IPS-18c (cell line): ENCODE measurements at regions not wholly inside any gene's neighbourhood (a gene's known extent, or its start where the extent isn't known, plus 50 kb on each side); places are given as distances from the start of the nearest gene placed in this dataset.
"Not testable (repeated sequence)": the region's sequence is repeated elsewhere in the genome, so short reads cannot be mapped to it uniquely, and the experiment has no call there.

ENCODE experiments used
- H3K4me3 ChIP-seq: 2 replicates; pipeline ENCODE4 v1.7.0; 2013; ENCODE audit warnings: low read depth, mild to moderate bottlenecking, low read length, moderate library complexity; ENCODE audit not compliant: insufficient read depth
- H3K9me3 ChIP-seq: one replicate; pipeline ENCODE4 v1.6.1; 2013; ENCODE audit warnings: mild to moderate bottlenecking, low read length, moderate library complexity; ENCODE audit not compliant: control insufficient read depth, insufficient read depth

GRCh38 chr3:191884132-191884531 lies 423.2 kb downstream of the PYDC2 start:
- Histone ChIP-seq H3K9me3 (no peaks in the 10 kb centered on the region), H3K4me3 (no peak overlapping the region)

GRCh38 chr3:191889106-191889505 lies 428.1 kb downstream of the PYDC2 start:
- H3K9me3 ChIP-seq, result no peaks in the 10 kb centered on the region

DNA sequence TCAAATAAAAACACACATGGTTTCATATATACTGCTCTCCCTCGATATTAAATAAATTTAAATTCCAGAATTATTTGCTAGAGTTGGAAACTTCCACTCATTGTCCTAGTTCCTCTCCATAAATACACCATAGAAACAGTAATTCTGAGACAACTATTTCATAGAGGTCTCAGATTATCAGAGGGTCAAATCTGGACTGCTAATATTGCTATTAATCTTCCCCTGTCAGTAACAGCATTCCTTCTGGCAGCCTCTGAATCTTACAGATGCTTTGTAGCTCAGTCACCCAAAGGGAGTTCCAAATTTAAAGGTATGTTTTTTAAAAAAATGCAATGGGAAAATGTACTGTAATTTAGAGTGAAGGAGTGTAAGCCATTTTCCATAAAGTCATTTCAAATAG lies 428.8 kb downstream of the PYDC2 start:
- no peaks in the 10 kb centered on the region for H3K9me3 ChIP-seq
- H3K4me3 ChIP-seq, result no peak overlapping the region

More at GRCh38 chr3:191889106-191889505, 428.1 kb downstream of the PYDC2 start:
- H3K4me3 ChIP-seq, result no peak overlapping the region

- H3K4me3 ChIP-seq, result no peak overlapping the region
- peaks cover 2% of the 10 kb centered on the region for H3K9me3 ChIP-seq
Observed at GRCh38 chr3:191894406-191894805, 433.4 kb downstream of the PYDC2 start.

- Histone ChIP-seq H3K4me3 (no peak overlapping the region), H3K9me3 (peaks cover 2% of the 10 kb centered on the region)
Observed at GRCh38 chr3:191901741-191902140, 440.8 kb downstream of the PYDC2 start.

DNA sequence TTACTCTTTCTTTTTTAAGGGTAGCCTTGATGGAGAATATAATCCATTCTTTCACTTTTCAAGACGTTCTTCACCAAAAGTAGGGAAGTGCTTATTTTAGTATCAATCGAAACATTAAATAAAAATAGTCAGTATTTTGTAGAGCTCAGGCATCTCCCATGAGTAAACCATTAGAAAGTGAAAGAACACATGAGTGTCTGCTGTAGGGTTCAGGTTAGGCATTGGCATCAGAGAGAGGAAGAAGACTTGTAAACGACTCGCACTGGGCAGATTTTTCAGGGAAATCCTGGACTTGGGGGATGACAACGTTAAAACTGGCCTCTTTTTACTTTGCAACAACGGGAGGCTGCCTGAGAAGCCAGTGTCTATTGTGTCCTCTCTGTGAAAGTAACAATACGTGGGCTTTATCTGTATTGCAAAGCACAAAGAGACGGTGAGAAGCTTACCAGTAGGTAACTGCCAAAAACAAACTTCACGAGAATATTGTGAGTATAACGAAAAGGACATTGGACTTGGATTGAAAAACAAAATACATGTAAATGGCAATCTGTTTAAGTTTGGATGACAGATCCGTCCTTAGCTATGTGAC lies 451.7 kb downstream of the PYDC2 start:
- Histone ChIP-seq H3K9me3 (peaks cover 2% of the 10 kb centered on the region), H3K4me3 (no peak overlapping the region)

GRCh38 chr3:191915712-191916111 lies 454.7 kb downstream of the PYDC2 start:
- peaks cover 2% of the 10 kb centered on the region for H3K9me3 ChIP-seq
- no peak overlapping the region for H3K4me3 ChIP-seq

DNA sequence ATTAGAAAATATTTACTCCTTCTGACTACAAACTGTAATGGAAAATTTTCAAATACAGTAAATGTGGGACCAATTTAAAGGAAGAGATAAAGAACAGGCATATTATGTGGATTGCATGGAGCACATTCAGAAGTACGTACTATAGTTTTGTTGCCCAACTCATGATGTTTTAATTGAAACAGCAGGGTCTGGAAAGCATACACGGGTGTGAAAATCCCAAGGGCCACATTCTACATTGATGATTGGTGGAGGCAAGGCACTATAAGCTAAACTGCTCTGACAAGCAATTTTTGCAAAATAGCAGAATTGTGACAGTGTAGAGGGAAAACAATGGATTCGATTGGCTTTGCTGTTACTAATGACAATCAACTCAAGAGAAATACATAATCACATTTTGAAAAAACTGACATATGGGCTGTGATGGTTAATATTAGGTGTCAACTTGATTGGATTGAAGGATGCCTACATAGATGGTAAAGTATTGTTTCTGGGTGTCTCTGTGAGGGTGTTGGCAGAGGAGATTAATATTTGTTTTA lies 458.6 kb downstream of the PYDC2 start:
- H3K9me3 ChIP-seq, result no peaks in the 10 kb centered on the region
- no peak overlapping the region for H3K4me3 ChIP-seq

- no peak overlapping the region for H3K4me3 ChIP-seq
- no peaks in the 10 kb centered on the region for H3K9me3 ChIP-seq
Observed at GRCh38 chr3:191922570-191922969, 461.6 kb downstream of the PYDC2 start.

DNA sequence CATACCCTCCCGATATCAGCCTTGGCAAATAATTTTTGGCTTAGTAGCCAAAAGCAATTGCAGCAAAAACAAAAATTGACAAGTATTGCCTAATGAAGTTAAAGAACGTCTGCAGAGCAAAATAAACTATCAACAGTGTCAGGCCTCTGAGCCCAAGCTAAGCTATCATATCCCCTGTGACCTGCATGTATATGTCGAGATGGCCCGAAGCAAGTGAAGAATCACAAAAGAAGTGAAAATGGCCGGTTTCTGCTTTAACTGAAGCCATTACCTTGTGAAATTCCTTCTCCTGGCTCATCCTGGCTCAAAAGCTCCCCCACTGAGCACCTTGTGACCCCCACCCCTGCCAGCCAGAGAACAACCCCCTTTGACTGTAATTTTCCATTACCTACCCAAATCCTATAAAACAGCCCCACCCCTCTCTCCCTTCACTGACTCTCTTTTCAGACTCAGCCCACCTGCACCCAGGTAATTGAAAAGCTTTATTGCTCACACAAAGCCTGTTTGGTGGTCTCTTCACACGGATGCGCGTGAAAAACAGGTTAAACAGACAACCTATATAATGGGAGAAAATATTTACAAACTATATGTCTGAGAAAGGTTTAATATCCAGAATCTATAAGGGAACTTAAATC lies 466.3 kb downstream of the PYDC2 start:
- peak overlapping the region; percentile 20; the same call in 1 of the 2 replicates for H3K4me3 ChIP-seq
- not testable (repeated sequence) for H3K9me3 ChIP-seq

- not testable (repeated sequence) for H3K4me3 ChIP-seq, H3K9me3 ChIP-seq
Observed at GRCh38 chr3:191927998-191928397, 467.0 kb downstream of the PYDC2 start.

DNA sequence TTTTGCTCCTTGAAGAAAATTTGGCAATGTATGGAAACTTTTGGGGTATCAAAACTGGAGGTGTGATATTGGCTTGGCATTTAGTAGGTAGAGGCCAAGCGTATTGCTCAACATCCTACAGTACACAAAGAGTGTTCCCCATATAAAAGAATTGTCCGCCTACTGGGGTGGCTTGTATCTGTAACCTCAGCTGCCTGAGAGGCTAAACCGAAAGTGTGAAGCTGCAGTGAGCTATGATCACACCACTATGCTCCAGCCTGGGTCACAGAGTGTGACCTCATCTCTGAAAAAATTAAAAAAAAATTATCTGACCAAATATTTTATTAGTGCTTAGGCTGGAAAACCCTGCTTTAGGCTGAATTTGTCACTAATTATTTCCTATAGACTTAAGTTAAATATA lies 483.9 kb downstream of the PYDC2 start:
- H3K9me3 ChIP-seq, result no peaks in the 10 kb centered on the region
- H3K4me3 ChIP-seq, result no peak overlapping the region

DNA sequence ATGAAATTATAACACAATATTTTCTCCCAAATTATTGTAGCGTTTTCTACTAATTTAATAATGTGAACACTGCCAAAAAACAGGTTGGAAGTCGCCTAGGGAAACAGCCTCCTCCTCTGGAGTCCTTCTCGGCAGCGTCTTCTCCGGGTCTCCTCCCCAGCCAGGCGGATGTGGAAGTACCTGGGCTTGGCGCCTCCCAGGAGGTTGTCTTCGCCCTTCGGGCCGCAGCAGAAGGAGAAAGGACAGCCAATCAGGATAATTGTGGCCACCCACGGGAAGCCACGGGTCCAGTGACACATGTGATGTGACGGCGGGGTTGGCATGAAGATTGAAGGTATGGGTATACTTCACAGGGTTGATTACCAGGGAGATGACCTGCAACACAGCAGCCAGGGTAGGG lies 491.2 kb downstream of the PYDC2 start:
- Histone ChIP-seq H3K4me3 (no peak overlapping the region), H3K9me3 (no peaks in the 10 kb centered on the region)

GRCh38 chr3:191952609-191953008 lies 491.6 kb downstream of the PYDC2 start:
- Histone ChIP-seq H3K4me3 (no peak overlapping the region), H3K9me3 (no peaks in the 10 kb centered on the region)

- H3K4me3 ChIP-seq, result no peak overlapping the region
- no peaks in the 10 kb centered on the region for H3K9me3 ChIP-seq
Observed at GRCh38 chr3:191958980-191959671, 498.2 kb downstream of the PYDC2 start.

DNA sequence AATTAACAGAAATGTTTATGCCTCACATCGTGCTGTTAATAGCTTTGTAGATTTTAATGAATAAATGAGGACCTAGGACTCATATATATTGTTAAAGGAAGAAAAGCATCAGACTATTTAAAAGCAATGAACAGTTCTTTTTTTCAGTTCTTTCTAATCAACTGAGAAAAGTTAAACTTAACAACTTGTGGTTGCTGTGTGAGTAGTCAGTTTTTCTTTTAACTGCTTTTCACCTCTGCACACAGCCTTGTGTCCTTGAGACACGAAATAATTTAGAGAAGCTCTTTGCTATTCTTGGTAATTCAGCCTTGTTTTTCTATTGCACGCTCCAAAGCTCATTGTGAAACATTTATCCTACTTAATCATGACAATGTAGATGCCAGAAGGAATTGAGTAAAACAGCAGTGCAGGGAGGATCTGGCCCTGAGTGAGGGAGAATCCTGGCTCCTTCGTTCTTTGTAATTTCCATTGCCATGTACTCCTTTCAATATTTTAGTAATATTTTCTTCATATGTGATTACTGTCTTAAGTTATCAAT lies 499.0 kb downstream of the PYDC2 start:
- H3K4me3 ChIP-seq, result no peak overlapping the region
- no peaks in the 10 kb centered on the region for H3K9me3 ChIP-seq

DNA sequence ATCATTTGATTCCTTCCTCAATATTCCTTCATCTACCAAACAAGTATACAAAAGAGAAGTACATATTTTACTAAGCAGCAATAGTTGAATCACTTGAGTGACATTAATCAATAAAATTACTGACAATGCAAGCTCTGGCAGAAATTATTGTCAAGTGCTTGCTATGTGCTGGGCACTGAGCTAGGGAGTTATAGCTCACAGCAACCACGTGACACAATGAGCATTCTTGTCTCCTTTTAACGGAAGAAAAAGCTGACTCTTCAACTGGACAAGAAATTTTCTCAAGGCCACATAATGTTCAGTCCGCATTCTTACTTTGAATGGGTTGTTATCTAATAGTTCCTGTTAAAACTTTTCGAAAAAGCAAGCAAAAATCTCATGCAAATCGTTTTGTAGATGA lies 500.1 kb downstream of the PYDC2 start:
- no peak overlapping the region; the same call in 1 of the 2 replicates for H3K4me3 ChIP-seq

DNA sequence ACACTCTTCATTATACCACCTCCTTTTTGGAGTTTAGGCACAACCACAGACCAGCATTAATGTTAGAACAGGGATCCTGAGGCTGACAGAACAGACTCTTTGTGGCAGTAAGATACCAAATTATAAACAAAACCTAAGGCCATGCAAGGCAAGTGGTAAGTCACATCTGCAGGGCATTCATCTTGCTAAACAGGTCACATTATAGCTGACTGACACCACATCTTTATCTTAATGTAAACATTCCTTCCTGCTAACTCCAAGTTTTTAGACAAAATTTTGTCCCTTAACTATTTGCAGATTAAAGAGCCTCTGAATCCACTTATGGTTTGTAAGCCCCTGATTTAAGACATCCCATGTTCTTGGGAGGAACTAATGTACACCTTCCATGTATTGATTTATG lies 500.6 kb downstream of the PYDC2 start:
- Histone ChIP-seq H3K4me3 (no peak overlapping the region), H3K9me3 (no peaks in the 10 kb centered on the region)

More for the DNA sequence above, 500.1 kb downstream of the PYDC2 start:
- no peaks in the 10 kb centered on the region for H3K9me3 ChIP-seq
